PC-9 (cell line): ENCODE measurements at regions not wholly inside any gene's neighbourhood (a gene's known extent, or its start where the extent isn't known, plus 50 kb on each side); places are given as distances from the start of the nearest gene placed in this dataset.

Experiments
- BruUV-seq: library from RNA; stranded (reverse); fragments of 400-500 nt; replicated peaks from 2 replicates; lab custom pipeline; 2021; lab: Mats Ljungman, UMichigan
- CTCF ChIA-PET: fragments of 300-600 bp; sonication (Branson Sonifier 250); formaldehyde crosslinking; loops from one replicate; lab custom pipeline; 2022; ENCODE audit warnings: antibody characterized with exemption; lab: Charles Lee
- POLR2A ChIA-PET: fragments of 300-600 bp; sonication (Branson Sonifier 250); formaldehyde crosslinking; loops from one replicate; lab custom pipeline; 2022; ENCODE audit warnings: antibody characterized with exemption; ENCODE audit not compliant: unreplicated experiment; lab: Charles Lee
- DNase-seq, 2 experiments: peaks; one replicate each; pipeline versions ENCODE4 v3.0.0 to v3.0.0-alpha.2; 2015 to 2022; ENCODE audit warnings: mixed read lengths in 1 of 2
- H2AFZ ChIP-seq: fragments of 200-600 bp; sonication (generic); 2 replicates; pipeline ENCODE4 v1.8.1; 2017; ENCODE audit warnings: antibody characterized with exemption
- H3F3A ChIP-seq: fragments of 200-600 bp; sonication (generic); 2 replicates; pipeline ENCODE4 v1.8.1; 2017; ENCODE audit warnings: antibody characterized with exemption, mild to moderate bottlenecking, low read depth; ENCODE audit not compliant: insufficient read depth
- H3K27ac ChIP-seq: fragments of 200-600 bp; sonication (generic); 2 replicates; pipeline ENCODE4 v1.6.1; 2016; ENCODE audit warnings: mixed run types
- H3K27me3 ChIP-seq: fragments of 200-600 bp; sonication (generic); 2 replicates; pipeline ENCODE4 v1.6.1; 2016; ENCODE audit warnings: low read depth, mixed run types; ENCODE audit not compliant: insufficient read depth
- H3K36me3 ChIP-seq: fragments of 200-600 bp; sonication (generic); 2 replicates; pipeline ENCODE4 v1.6.1; 2016; ENCODE audit warnings: low read depth, mixed run types
- H3K4me1 ChIP-seq: fragments of 200-600 bp; sonication (generic); replicated peaks from 2 replicates; pipeline ENCODE4 v1.6.1; 2016; ENCODE audit warnings: mixed run types; ENCODE audit not compliant: insufficient read depth
- H3K4me2 ChIP-seq: fragments of 200-600 bp; sonication (generic); 2 replicates; pipeline ENCODE4 v1.6.1; 2017; ENCODE audit warnings: mixed run types
- H3K4me3 ChIP-seq: fragments of 200-600 bp; sonication (generic); 2 replicates; pipeline ENCODE4 v1.6.1; 2016; ENCODE audit warnings: mixed run types
- H3K79me2 ChIP-seq: fragments of 200-600 bp; sonication (generic); 2 replicates; pipeline ENCODE4 v1.6.1; 2017; ENCODE audit warnings: low read depth, mixed run types
- H3K9me2 ChIP-seq: fragments of 200-600 bp; sonication (generic); 2 replicates; pipeline ENCODE4 v1.8.1; 2017; ENCODE audit warnings: mild to moderate bottlenecking; ENCODE audit not compliant: insufficient read depth
- H3K9me3 ChIP-seq: fragments of 200-600 bp; sonication (generic); 2 replicates; pipeline ENCODE4 v1.8.1; 2016; ENCODE audit warnings: low read depth; ENCODE audit not compliant: insufficient read depth
- H4K20me1 ChIP-seq: fragments of 200-600 bp; sonication (generic); 2 replicates; pipeline ENCODE4 v1.8.1; 2017; ENCODE audit not compliant: insufficient read depth
- EZH2 ChIP-seq: fragments of 200-600 bp; sonication (generic); IDR thresholded peaks from 2 replicates; pipeline ENCODE4 v1.8.0; 2017; ENCODE audit warnings: antibody characterized with exemption, low read depth
- intact Hi-C: fragments of 100-400 bp; cut with micrococcal nuclease; formaldehyde crosslinking; loops from one replicate; pipeline ENCODE4 v1.10.0; 2022; ENCODE audit not compliant: unreplicated experiment
- TF ChIP-seq, protein P1 (sequence below): fragments of 200-600 bp; sonication (generic); conservative IDR thresholded peaks from 2 replicates; pipeline ENCODE4 v1.6.1; 2017; ENCODE audit warnings: mixed run types, antibody characterized with exemption, mild to moderate bottlenecking, moderate library complexity

DNA sequence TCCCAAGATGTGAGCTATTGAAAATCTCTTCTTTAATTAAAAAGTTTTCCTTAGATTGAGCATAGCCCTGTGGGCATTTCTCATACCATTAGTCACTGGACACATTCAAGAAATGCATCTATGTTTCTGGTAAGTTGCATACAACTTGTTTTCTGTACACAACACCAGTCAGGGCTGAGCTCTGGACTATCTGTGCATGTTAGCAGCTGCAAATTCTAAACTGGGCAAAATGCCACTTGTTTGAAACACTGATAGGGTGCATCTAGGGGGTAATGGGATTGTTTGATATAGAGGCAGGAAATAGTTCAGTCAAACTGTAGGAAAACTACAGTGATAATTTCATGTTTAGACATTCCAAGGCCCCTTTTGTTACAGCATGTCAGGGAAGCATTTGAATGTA, 145.6 kb upstream of the NPY start:
- no peak overlapping the region for H3K27ac ChIP-seq
- no peak overlapping the region for H2AFZ ChIP-seq
- H3K36me3 ChIP-seq, result no peaks in the 10 kb centered on the region
- no peaks in the 10 kb centered on the region for H3K27me3 ChIP-seq
- H3K9me2 ChIP-seq, result no peaks in the 10 kb centered on the region
- no peak for DNase-seq
- H3K4me1 ChIP-seq, result no peaks in the 10 kb centered on the region
- ChIA-PET POLR2A (no interaction called here), CTCF (no interaction called here)
- no TSS peak for BruUV-seq
- intact Hi-C loops, result no loop called here
- H3K4me2 ChIP-seq, result no peak overlapping the region
- no peaks in the 10 kb centered on the region for H4K20me1 ChIP-seq
- H3K79me2 ChIP-seq, result no peaks in the 10 kb centered on the region
- no peaks in the 10 kb centered on the region for H3F3A ChIP-seq
- H3K9me3 ChIP-seq, result no peaks in the 10 kb centered on the region
- no peak overlapping the region for H3K4me3 ChIP-seq
- TF ChIP-seq EZH2, result no peak
- TF ChIP-seq, protein P1, sequence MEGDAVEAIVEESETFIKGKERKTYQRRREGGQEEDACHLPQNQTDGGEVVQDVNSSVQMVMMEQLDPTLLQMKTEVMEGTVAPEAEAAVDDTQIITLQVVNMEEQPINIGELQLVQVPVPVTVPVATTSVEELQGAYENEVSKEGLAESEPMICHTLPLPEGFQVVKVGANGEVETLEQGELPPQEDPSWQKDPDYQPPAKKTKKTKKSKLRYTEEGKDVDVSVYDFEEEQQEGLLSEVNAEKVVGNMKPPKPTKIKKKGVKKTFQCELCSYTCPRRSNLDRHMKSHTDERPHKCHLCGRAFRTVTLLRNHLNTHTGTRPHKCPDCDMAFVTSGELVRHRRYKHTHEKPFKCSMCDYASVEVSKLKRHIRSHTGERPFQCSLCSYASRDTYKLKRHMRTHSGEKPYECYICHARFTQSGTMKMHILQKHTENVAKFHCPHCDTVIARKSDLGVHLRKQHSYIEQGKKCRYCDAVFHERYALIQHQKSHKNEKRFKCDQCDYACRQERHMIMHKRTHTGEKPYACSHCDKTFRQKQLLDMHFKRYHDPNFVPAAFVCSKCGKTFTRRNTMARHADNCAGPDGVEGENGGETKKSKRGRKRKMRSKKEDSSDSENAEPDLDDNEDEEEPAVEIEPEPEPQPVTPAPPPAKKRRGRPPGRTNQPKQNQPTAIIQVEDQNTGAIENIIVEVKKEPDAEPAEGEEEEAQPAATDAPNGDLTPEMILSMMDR, result no peak

DNA sequence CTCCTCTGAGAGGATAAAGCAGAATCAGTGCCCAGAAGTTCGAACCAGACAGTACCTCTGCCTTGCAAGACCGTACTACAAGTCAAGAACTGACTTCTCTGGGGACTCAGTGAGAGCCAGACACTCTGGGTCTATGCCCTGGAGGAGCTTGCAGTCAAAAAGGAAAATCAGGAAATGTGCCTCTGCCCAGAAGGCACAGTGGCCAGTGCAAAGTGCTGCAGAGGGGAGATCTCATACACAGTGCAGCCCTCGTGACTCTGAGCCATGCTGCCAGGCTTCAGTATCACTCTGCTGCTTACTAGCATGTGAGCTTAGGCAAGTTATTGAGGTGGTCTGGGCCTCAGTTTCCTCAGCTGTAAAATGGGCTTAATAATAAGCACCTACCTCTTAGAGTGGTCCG, 144.0 kb upstream of the NPY start:
- Histone ChIP-seq H3K79me2 (no peaks in the 10 kb centered on the region), H3K27ac (no peak overlapping the region), H3K4me2 (no peak overlapping the region), H2AFZ (no peak overlapping the region), H3K36me3 (no peaks in the 10 kb centered on the region), H4K20me1 (no peaks in the 10 kb centered on the region), H3F3A (no peaks in the 10 kb centered on the region), H3K4me3 (no peak overlapping the region), H3K4me1 (no peaks in the 10 kb centered on the region), H3K27me3 (no peaks in the 10 kb centered on the region), H3K9me2 (no peaks in the 10 kb centered on the region), H3K9me3 (no peaks in the 10 kb centered on the region)
- no peak for DNase-seq
- no TSS peak for BruUV-seq
- POLR2A ChIA-PET, result no interaction called here
- CTCF ChIA-PET, result no interaction called here
- TF ChIP-seq EZH2, result no peak
- TF ChIP-seq, protein P1, result no peak
- intact Hi-C loops, result no loop called here

DNA sequence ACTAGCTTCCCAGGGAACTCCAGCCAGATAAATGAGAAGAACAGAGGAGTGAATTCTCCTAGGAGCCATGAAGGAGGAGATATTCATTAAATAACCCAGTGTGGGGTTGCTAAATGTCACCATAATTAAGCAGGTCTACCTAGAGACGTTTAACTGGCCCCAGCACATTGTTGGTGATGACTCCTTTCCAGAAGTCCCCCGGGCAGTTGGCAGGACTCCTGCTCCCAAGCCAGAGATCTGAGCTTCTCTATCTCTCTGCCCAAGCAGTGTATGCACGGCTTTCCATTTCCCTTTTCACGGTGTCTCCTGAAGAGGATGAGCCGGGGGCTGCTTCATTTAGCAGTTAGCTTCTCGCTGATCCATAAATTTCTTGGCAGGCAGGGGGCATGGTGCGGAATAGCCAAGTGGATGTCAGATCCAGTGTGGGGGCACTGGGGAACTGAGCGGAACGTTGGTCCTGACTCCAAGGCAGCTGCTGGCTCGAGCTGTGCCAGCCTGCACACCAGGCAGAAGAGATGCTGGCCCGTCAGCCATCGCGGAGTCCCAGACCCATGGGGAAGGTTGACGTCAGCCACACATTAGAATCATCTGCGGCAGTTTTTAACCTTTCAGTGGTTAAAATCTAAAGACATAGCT, 142.0 kb upstream of the NPY start:
- BruUV-seq, result no TSS peak
- no peak overlapping the region for H3K4me2 ChIP-seq
- 0 out of 2 replicates have a peak overlapping the region, but pooled peaks have one; percentile 1 for H2AFZ ChIP-seq
- TF ChIP-seq, protein P1, result no peak
- no peak for TF ChIP-seq EZH2
- ChIA-PET CTCF (no interaction called here), POLR2A (no interaction called here)
- H3K9me3 ChIP-seq, result no peaks in the 10 kb centered on the region
- H3F3A ChIP-seq, result no peaks in the 10 kb centered on the region
- no peak overlapping the region for H3K27ac ChIP-seq
- no peaks in the 10 kb centered on the region for H4K20me1 ChIP-seq
- H3K79me2 ChIP-seq, result no peaks in the 10 kb centered on the region
- no peak for DNase-seq
- no peaks in the 10 kb centered on the region for H3K36me3 ChIP-seq
- H3K27me3 ChIP-seq, result no peaks in the 10 kb centered on the region
- no peaks in the 10 kb centered on the region for H3K4me1 ChIP-seq
- H3K9me2 ChIP-seq, result no peaks in the 10 kb centered on the region
- intact Hi-C loops, result no loop called here
- H3K4me3 ChIP-seq, result no peak overlapping the region
